Breast epithelium (tissue), 3 donors: ENCODE measurements at regions not wholly inside any gene's neighbourhood (a gene's known extent, or its start where the extent isn't known, plus 50 kb on each side); places are given as distances from the start of the nearest gene placed in this dataset.

ENCODE experiments used
- CTCF ChIP-seq, 3 donors: fragments of 450-650 bp; IDR thresholded peaks; one replicate each; pipeline ENCODE4 v1.5.1; 2016 to 2017; ENCODE audit warnings: antibody characterized with exemption in 3 of 3, mild to moderate bottlenecking in 3 of 3, moderate library complexity in 3 of 3
- POLR2A ChIP-seq: fragments of 450-650 bp; IDR thresholded peaks from one replicate; pipeline ENCODE4 v1.6.1; 2016; ENCODE audit warnings: antibody characterized with exemption, mild to moderate bottlenecking, moderate library complexity
- POLR2AphosphoS5 ChIP-seq, 3 donors: sonication (generic); formaldehyde crosslinking; IDR thresholded peaks; one replicate each; pipeline ENCODE4 v1.6.1; 2017; ENCODE audit warnings: antibody characterized with exemption in 3 of 3

- TF ChIP-seq CTCF (IDR thresholded peaks at IDR 0.05) (no peak), POLR2A (no peak), POLR2AphosphoS5 (IDR thresholded peaks at IDR 0.05) (no peak)
Measured at GRCh38 chr19:30678168-30678567, 306.0 kb downstream of the ZNF536 start.
